ENCODE measurements at regions not wholly inside any gene's neighbourhood (a gene's known extent, or its start where the extent isn't known, plus 50 kb on each side); places are given as distances from the start of the nearest gene placed in this dataset.

- Mint-ChIP-seq H3K27me3 (peaks cover 26 to 28% of the 10 kb centered on the region in 2 donors), H3K36me3 (no peaks in the 10 kb centered on the region), H3K27ac (no peak overlapping the region), H3K9me3 (no peaks in the 10 kb centered on the region), H3K4me1 (no peaks in the 10 kb centered on the region), H3K4me3 (no peak overlapping the region)
- H3K4me3 ChIP-seq (ENCODE audit: control insufficient read depth in 1 of 2, extremely low read depth in 1 of 2, low read length in 1 of 2) = no peak overlapping the region
- H3K4me1 ChIP-seq (ENCODE audit: control insufficient read depth in 1 of 2, extremely low read depth in 1 of 2, insufficient read depth in 2 of 2, low read length in 2 of 2) = no peaks in the 10 kb centered on the region
- no peak for ATAC-seq (replicated peaks in 1 of 4)
- DNase-seq = no peak
- no CpG with 5 or more reads among the region's 1 CpG for WGBS (ENCODE audit: insufficient coverage)
- ChIA-PET POLR2A (no interaction called here), CTCF (interaction anchor here in 1 of 2 donors (0.6 kb wide), 1 partner anchor 1022 kb away, joined by 3 read pairs; no protein-coding TSS in a partner anchor)
- no peak overlapping the region for H3K27ac ChIP-seq (ENCODE audit: low read length)
- H3K9me3 ChIP-seq = no peaks in the 10 kb centered on the region
- H3K36me3 ChIP-seq (ENCODE audit: control insufficient read depth in 2 of 2, extremely low read depth in 1 of 2, insufficient read depth in 1 of 2, low read length in 1 of 2) = no peaks in the 10 kb centered on the region
- peaks cover 0 to 3% of the 10 kb centered on the region in 2 experiments for H3K27me3 ChIP-seq (replicated peaks in 1 of 2; ENCODE audit: control insufficient read depth in 2 of 2, extremely low read depth in 1 of 2, insufficient read depth in 2 of 2, low read length in 1 of 2)
Observed at GRCh38 chr11:19301361-19301760, 60.6 kb upstream of the E2F8 start.

- Histone ChIP-seq H3K4me3 (ENCODE audit: control insufficient read depth in 1 of 2, extremely low read depth in 1 of 2, low read length in 1 of 2) (no peak overlapping the region), H3K36me3 (ENCODE audit: control insufficient read depth in 2 of 2, extremely low read depth in 1 of 2, insufficient read depth in 1 of 2, low read length in 1 of 2) (no peaks in the 10 kb centered on the region), H3K27ac (ENCODE audit: low read length) (no peak overlapping the region), H3K27me3 (replicated peaks in 1 of 2; ENCODE audit: control insufficient read depth in 2 of 2, extremely low read depth in 1 of 2, insufficient read depth in 2 of 2, low read length in 1 of 2) (peaks cover 0 to 3% of the 10 kb centered on the region in 2 experiments), H3K4me1 (ENCODE audit: control insufficient read depth in 1 of 2, extremely low read depth in 1 of 2, insufficient read depth in 2 of 2, low read length in 2 of 2) (no peaks in the 10 kb centered on the region), H3K9me3 (no peaks in the 10 kb centered on the region)
- ATAC-seq (replicated peaks in 1 of 4) (no peak), DNase-seq (no peak)
- no peaks in the 10 kb centered on the region for H3K36me3 Mint-ChIP-seq
- POLR2A ChIA-PET = no interaction called here
- no peaks in the 10 kb centered on the region for H3K4me1 Mint-ChIP-seq
- WGBS (ENCODE audit: insufficient coverage) = 83% methylated on average over 1 of the region's 4 CpGs
- H3K27me3 Mint-ChIP-seq = peaks cover 21 to 33% of the 10 kb centered on the region in 2 donors
- H3K9me3 Mint-ChIP-seq = no peaks in the 10 kb centered on the region
- CTCF ChIA-PET = interaction anchor here in 1 of 2 donors (0.6 kb wide), 1 partner anchor 537 kb away, joined by 3 read pairs; no protein-coding TSS in a partner anchor
- H3K4me3 Mint-ChIP-seq = no peak overlapping the region
- H3K27ac Mint-ChIP-seq = no peak overlapping the region
Observed at GRCh38 chr11:19294444-19294843, 53.7 kb upstream of the E2F8 start.

- Mint-ChIP-seq H3K36me3 (no peaks in the 10 kb centered on the region), H3K4me1 (no peaks in the 10 kb centered on the region), H3K27me3 (peaks cover 11 to 14% of the 10 kb centered on the region in 2 donors), H3K4me3 (no peak overlapping the region), H3K9me3 (no peaks in the 10 kb centered on the region), H3K27ac (no peak overlapping the region)
- Histone ChIP-seq H3K36me3 (ENCODE audit: control insufficient read depth in 2 of 2, extremely low read depth in 1 of 2, insufficient read depth in 1 of 2, low read length in 1 of 2) (no peaks in the 10 kb centered on the region), H3K4me3 (ENCODE audit: control insufficient read depth in 1 of 2, extremely low read depth in 1 of 2, low read length in 1 of 2) (no peak overlapping the region), H3K4me1 (ENCODE audit: control insufficient read depth in 1 of 2, extremely low read depth in 1 of 2, insufficient read depth in 2 of 2, low read length in 2 of 2) (no peaks in the 10 kb centered on the region), H3K9me3 (no peaks in the 10 kb centered on the region), H3K27me3 (replicated peaks in 1 of 2; ENCODE audit: control insufficient read depth in 2 of 2, extremely low read depth in 1 of 2, insufficient read depth in 2 of 2, low read length in 1 of 2) (no peaks in the 10 kb centered on the region), H3K27ac (ENCODE audit: low read length) (no peak overlapping the region)
- ATAC-seq (replicated peaks in 1 of 4) (no peak), DNase-seq (no peak)
- POLR2A ChIA-PET = no interaction called here
- no CpG with 5 or more reads among the region's 2 CpGs for WGBS (ENCODE audit: insufficient coverage)
- CTCF ChIA-PET = no interaction called here
Observed at GRCh38 chr11:19291064-19291463, 50.3 kb upstream of the E2F8 start.
